GM21381 (cell line): ENCODE measurements at regions not wholly inside any gene's neighbourhood (a gene's known extent, or its start where the extent isn't known, plus 50 kb on each side); places are given as distances from the start of the nearest gene placed in this dataset.

ENCODE experiments used
- ATAC-seq: cut with Tn5 transposase; IDR thresholded peaks from one replicate; pipeline ENCODE4 v1.9.1; 2021; ENCODE audit warnings: mild to moderate bottlenecking, moderate library complexity; ENCODE audit not compliant: unreplicated experiment

DNA sequence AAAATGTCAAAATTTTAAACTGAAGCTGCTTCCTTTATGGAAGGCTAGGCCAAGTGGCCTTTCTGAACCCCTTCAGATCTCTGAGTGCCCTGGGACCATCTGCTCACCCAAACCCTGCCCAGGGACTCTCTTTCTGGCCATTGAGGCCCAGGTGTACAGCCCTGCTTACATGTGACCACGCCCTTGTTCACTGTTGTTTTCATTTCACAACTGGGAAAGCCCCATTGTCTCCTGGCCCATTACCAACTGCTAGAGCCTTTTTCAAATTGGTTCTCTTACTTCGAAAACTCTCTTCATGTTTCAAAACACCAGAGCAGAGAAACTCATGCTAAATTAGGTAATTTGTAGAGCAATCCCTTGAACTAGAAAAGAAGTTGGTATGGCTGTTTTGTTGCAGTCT, 219.5 kb upstream of the TANK start:
- peak; percentile 80 for ATAC-seq

DNA sequence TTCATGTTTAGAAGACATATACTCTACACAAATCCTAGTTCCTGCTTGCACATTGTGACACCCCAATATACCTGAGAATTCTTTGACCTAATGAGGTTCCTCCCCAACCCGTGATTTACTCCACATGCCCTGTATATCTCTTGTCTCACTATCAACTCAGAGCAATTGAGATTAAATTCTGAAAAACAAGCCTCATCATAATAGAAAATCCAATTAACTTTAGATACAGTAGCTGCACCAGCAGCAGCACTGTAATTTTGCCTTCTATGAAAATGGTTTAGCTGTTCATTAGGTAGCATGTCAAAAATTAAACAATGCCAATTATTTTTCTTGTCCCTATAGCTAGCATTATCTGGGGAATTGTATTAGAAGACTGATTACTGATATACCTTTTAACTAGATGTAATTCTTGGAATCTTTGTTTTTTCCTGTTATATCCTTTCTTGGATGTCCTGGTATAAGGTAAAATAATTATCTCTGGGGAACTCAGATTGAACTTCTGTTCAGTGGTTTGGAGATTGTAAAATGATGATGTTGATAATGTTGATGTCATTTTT, 218.9 kb upstream of the TANK start:
- ATAC-seq = peak; percentile 15

DNA sequence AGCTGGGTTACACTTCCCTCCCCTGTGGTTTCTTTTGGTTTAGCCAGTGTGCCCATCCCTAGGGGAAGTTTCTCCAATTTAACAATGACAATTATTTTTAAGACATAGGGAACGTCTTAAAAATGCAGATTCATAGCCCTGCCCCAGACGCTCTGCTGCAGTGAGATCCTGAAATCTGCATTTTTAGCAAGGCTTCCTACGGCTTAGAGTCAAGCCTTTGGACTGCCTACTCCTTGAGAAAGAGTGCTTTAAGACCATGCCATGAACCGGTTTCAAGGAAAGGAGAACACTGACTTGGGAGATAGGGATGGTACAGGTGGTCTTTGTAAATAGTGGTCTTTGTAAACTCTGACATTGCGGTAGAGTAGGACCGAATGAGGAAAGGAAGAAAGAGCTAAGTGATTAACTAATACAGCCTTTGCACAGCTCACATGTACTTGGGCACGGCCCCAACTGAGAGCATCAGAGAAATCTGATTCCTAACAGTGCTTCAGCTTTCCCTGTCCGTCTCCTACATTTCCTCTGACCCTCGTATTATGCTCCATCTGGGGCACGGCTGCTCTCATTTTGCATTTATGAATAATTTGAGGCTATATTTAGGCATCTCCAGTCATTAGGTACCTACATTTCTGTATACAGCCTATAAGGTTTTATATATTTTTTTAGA, 217.6 kb upstream of the TANK start:
- no peak for ATAC-seq

DNA sequence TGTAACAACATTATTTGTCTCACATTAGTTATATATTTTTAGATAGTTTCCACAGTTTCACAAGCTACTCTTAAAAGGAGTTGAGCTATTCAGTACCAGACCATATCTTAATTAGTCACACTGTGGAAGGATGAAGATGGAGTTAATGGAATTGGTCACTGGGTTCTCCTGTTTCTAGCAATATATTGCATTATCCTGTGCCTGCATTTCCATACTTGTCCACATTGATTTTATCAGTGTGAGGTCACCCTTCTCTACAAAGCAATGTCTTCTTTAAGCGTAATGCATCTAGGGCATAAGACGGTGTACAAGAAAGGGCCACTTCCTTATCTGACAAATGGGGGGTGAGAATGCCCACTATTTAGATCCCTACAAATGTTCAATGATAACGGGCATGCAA, 216.8 kb upstream of the TANK start:
- ATAC-seq = no peak

DNA sequence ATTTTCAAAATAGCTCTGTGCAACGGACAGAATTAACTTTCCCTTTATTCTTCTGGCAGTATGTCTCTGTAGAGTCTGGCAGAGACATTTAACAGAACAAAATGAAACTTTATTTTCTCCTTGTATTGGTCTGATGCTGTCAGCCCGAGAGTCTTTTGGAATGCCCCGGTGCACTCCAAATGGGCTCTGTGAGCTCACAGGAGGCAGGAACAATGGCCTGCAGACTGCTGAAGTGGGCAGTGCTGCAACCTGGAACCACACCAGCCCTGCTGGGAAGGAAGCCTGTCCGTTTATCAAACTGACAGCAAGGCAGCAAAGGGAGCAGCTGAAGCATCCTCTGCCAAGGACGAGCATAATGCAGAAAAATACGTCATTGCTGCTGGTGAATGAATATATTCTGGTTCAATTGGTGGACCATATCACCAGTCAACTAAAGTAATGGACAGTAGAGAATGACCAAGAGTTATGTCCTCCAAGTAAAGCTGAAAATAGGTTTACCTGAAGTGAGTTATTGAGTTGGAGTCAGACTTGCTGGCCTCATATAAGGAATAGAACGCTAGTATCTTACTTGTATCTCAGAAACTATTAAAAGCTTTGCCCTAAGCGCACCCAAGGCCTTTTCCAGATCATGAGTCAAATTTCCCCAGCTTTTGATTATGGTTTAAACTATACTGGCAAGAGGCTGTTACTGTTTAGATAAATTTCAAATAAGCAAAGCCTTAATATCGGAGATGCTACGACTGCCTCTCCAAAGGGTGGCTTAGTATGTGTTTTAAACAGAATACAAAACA, 207.6 kb upstream of the TANK start:
- ATAC-seq = no peak

DNA sequence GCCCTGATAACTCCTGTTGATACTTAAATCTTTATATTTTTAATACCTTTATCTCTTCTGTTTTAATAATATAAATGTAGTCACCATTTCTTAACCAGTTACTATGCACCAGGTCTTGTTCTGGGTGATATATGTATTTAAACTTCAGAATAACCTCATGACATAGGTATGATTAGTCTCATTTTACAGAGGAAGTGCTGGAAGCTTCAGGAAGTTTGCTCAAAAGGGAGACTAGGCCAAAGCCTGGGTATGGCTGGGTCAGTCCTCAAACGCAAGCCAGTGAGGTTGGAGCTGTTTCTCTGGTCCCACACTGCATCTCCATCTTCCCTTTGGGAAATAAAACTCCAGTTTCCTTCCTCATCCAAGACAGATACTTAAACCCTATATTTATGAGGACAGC, 204.7 kb upstream of the TANK start:
- no peak for ATAC-seq

GRCh38 chr2:160956243-160956802, 203.9 kb upstream of the TANK start:
- ATAC-seq = no peak

- no peak for ATAC-seq
These were observed 196.3 kb upstream of the TANK start for GRCh38 chr2:160963957-160964356.

DNA sequence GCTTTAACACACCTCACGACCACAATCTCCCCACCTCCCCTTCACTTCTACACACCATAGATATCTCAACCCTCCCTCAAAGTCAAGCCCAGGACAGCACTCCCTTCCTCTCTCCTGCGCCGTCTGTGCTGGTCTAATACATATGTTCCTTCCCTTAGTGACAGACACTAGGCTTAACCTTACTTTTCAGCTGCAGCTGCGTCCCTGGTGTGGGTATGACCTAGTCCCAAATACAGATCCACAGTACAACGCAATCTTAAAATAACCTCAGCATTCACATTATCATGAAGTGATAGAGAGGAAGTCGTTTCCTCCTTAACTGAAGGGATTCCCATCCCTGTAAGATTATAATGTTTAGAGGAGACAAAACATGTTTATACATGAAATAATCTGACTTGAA, 192.7 kb upstream of the TANK start:
- no peak for ATAC-seq

- ATAC-seq = no peak
These were observed 192.0 kb upstream of the TANK start for GRCh38 chr2:160968183-160968582.

GRCh38 chr2:160970052-160970965, 189.9 kb upstream of the TANK start:
- no peak for ATAC-seq

GRCh38 chr2:160973991-160974390, 186.2 kb upstream of the TANK start:
- no peak for ATAC-seq

- ATAC-seq = no peak
These were observed 185.4 kb upstream of the TANK start for GRCh38 chr2:160974803-160975202.

DNA sequence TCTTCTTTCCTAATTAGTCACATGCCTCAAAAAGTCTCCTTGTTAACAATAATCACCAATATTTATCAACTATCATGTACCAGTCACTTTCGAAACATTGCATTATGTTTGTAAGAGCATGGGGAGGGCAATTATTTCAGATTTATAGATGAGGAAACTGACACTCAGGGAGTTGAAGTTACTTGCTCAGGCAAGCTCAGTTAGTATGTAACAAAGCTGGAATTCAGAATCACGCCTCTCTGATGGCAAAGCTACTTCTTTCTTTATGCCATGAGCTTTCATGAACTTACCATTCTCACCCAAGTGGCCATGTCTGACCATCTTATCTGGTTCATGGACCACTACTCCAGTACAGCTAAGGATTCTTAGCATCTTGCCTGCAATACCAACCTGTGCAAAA, 183.4 kb upstream of the TANK start:
- ATAC-seq = no peak

- no peak for ATAC-seq
These were observed 182.9 kb upstream of the TANK start for GRCh38 chr2:160977376-160977775.

DNA sequence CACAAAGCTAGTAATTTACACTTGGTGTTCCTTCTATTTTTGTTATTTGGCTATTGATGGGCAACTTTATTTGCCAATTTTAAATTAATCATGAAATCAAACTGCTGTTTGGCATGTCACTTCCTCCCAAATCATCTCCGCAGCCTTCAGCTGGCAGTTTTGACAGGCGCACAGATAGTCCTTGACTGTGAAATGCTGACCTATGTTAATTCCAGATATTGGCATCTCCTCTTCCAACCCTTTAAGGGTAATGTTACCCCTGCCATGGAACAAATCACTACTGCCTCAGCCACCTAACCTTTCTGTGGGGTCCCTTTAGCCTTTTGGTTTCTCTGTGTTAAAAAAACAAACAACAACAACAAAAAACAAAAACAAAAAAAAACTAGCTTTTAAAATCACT, 182.4 kb upstream of the TANK start:
- no peak for ATAC-seq

DNA sequence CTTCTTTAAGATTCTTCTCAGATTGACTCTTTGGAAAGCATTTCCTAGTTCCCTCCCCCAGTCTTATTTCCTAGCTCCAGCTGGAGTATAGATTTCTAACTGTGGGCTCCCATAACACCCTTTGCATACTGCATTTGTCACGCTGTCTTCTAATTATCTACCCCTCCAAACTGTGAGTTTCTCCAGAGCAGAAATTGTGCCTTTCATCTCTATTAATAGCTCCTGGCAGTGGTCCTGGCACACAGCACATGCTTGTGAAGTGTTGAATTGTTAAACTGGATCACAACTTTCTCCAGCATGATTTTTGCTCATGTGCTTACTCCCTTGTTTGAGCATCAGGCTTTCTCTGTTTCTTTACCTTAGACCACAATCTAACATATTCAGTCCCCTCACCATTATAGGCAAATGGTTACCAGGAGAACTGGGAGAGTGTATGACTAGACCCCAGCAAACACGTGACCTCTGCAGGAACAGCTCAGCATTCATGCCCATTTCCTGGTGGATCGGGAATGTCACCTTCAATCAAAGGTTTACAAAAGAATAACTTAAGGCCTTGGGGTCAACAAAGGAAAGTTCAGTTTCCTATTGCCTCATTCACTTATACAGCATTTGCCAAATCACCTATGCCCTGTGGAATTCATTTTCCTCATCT, 175.7 kb upstream of the TANK start:
- no peak for ATAC-seq

- ATAC-seq = no peak
These were observed 170.4 kb upstream of the TANK start for GRCh38 chr2:160989778-160990177.

GRCh38 chr2:160993654-160994061, 166.6 kb upstream of the TANK start:
- no peak for ATAC-seq
